ENCODE measurements at regions not wholly inside any gene's neighbourhood (a gene's known extent, or its start where the extent isn't known, plus 50 kb on each side); places are given as distances from the start of the nearest gene placed in this dataset.

DNA sequence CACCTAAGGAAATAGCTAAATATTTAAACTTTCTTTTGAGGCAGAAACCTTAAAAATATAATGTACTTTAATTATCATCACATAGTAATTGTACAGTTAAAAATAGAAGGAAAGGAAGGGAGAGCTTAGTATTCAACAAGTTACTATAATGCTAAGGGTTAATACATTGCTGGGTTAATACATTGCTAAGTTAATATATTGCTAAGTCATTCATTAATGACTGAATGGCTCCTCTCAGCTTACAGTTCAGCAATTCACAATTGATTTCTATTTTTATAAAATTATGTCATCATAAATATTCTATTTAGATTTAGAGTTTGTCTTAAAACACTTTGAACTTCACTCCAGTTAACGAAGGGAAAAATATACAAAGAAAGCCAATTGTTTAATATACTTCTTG is 207.9 kb downstream of the BMP4 start:
- no peak for TF ChIP-seq CTCF (IDR thresholded peaks at IDR 0.05)
- no peak for TF ChIP-seq POLR2A (IDR thresholded peaks at IDR 0.05)
